GM21526 (cell line): ENCODE measurements at regions not wholly inside any gene's neighbourhood (a gene's known extent, or its start where the extent isn't known, plus 50 kb on each side); places are given as distances from the start of the nearest gene placed in this dataset.

Experiments used
- ATAC-seq: cut with Tn5 transposase; IDR thresholded peaks from one replicate; pipeline ENCODE4 v1.9.1; 2021; ENCODE audit warnings: moderate library complexity; ENCODE audit not compliant: unreplicated experiment, low FRiP score

- ATAC-seq = no peak
These were observed 679.5 kb upstream of the CDH8 start for GRCh38 chr16:62715701-62716100.

- no peak for ATAC-seq
These were observed 676.3 kb upstream of the CDH8 start for GRCh38 chr16:62712566-62712965.

- ATAC-seq = no peak
These were observed 675.6 kb upstream of the CDH8 start for GRCh38 chr16:62711797-62712196.

- ATAC-seq = no peak
These were observed 673.6 kb upstream of the CDH8 start for GRCh38 chr16:62709794-62710193.

- no peak for ATAC-seq
These were observed 665.2 kb upstream of the CDH8 start for GRCh38 chr16:62701426-62701825.

- no peak for ATAC-seq
These were observed 664.4 kb upstream of the CDH8 start for GRCh38 chr16:62700426-62701294.

GRCh38 chr16:62692685-62693084 lies 656.4 kb upstream of the CDH8 start:
- no peak for ATAC-seq

GRCh38 chr16:62681819-62682218 lies 645.6 kb upstream of the CDH8 start:
- ATAC-seq = no peak

- ATAC-seq = no peak
These were observed 642.6 kb upstream of the CDH8 start for GRCh38 chr16:62678796-62679195.

GRCh38 chr16:62676306-62676705 lies 640.1 kb upstream of the CDH8 start:
- ATAC-seq = no peak

GRCh38 chr16:62665269-62665668 lies 629.0 kb upstream of the CDH8 start:
- ATAC-seq = no peak

GRCh38 chr16:62664566-62664965 lies 628.3 kb upstream of the CDH8 start:
- no peak for ATAC-seq

GRCh38 chr16:62661435-62661834 lies 625.2 kb upstream of the CDH8 start:
- ATAC-seq = no peak

GRCh38 chr16:62657116-62657515 lies 620.9 kb upstream of the CDH8 start:
- no peak for ATAC-seq

GRCh38 chr16:62652441-62653120 lies 616.3 kb upstream of the CDH8 start:
- no peak for ATAC-seq

GRCh38 chr16:62648256-62648655 lies 612.0 kb upstream of the CDH8 start:
- ATAC-seq = no peak

- no peak for ATAC-seq
These were observed 608.0 kb upstream of the CDH8 start for GRCh38 chr16:62644030-62644812.

- no peak for ATAC-seq
These were observed 606.4 kb upstream of the CDH8 start for GRCh38 chr16:62642677-62643076.

- ATAC-seq = no peak
These were observed 603.7 kb upstream of the CDH8 start for GRCh38 chr16:62639890-62640289.

GRCh38 chr16:62638964-62639870 lies 603.0 kb upstream of the CDH8 start:
- peak; percentile 80 for ATAC-seq
